ENCODE measurements at regions not wholly inside any gene's neighbourhood (a gene's known extent, or its start where the extent isn't known, plus 50 kb on each side); places are given as distances from the start of the nearest gene placed in this dataset.

DNA sequence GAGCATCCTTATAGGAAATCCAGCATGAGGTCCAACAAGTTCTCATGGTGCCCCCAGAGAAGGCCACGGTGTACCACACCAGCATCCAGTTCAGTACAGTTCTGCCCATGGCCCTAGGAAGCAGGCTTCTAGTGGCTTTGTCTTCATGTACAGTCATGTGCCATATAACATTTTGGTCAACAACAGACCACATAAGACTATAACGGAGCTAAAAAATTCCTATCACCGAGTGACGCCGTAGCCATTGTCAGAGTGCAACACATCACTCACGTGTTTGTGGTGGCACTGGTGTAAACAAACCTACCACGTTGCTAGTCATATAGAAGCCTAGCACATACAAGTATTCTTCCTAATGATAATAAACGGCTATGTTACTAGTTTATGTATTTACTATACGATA lies 209.0 kb downstream of the ARRDC4 start:
- no peak for TF ChIP-seq CTCF (conservative IDR thresholded peaks at IDR 0.05; ENCODE audit: low read length)
- no peak for TF ChIP-seq EZH2phosphoT487 (IDR thresholded peaks at IDR 0.05; ENCODE audit: borderline replicate concordance, low read depth, low read length)
